OCI-LY3 (cell line): ENCODE measurements at regions not wholly inside any gene's neighbourhood (a gene's known extent, or its start where the extent isn't known, plus 50 kb on each side); places are given as distances from the start of the nearest gene placed in this dataset.

ENCODE experiments used
- H2AFZ ChIP-seq: fragments of 200-600, 300-600 bp; shearing (Covaris generic); 2 replicates; pipeline ENCODE4 v1.6.0; 2014; ENCODE audit warnings: antibody characterized with exemption, low read depth, low read length
- H3K27ac ChIP-seq: fragments of 200-600, 300-600 bp; sonication (generic); 2 replicates; pipeline ENCODE4 v1.5.1; 2014; ENCODE audit warnings: mild to moderate bottlenecking, low read length, moderate library complexity, mixed read lengths
- H3K27me3 ChIP-seq: fragments of 200-600, 300-600 bp; sonication (generic); 2 replicates; pipeline ENCODE4 v1.6.1; 2014; ENCODE audit warnings: low read depth, low read length, mixed read lengths
- H3K36me3 ChIP-seq: fragments of 200-600, 300-600 bp; sonication (generic); replicated peaks from 2 replicates; pipeline ENCODE3; 2014; ENCODE audit warnings: low read depth, low read length, mixed read lengths
- H3K4me1 ChIP-seq: fragments of 300-600, 200-600 bp; sonication (generic); 2 replicates; pipeline ENCODE4 v1.6.1; 2014; ENCODE audit warnings: low read length, mixed read lengths
- H3K4me2 ChIP-seq: fragments of 200-600, 300-600 bp; sonication (generic); 2 replicates; pipeline ENCODE4 v1.6.1; 2014; ENCODE audit warnings: low read length, mixed read lengths
- H3K4me3 ChIP-seq: fragments of 300-600, 200-600 bp; sonication (generic); 2 replicates; pipeline ENCODE4 v1.5.1; 2014; ENCODE audit warnings: antibody characterized with exemption, mild to moderate bottlenecking, low read length, moderate library complexity
- H3K79me2 ChIP-seq: fragments of 300-600, 200-600 bp; shearing (Covaris generic); 2 replicates; pipeline ENCODE4 v1.6.1; 2014; ENCODE audit warnings: mild to moderate bottlenecking, low read length, mixed read lengths
- H3K9ac ChIP-seq: fragments of 300-600, 200-600 bp; shearing (Covaris generic); 2 replicates; pipeline ENCODE4 v1.6.0; 2014; ENCODE audit warnings: mild to moderate bottlenecking, low read length, moderate library complexity
- H3K9me3 ChIP-seq: fragments of 200-600, 300-600 bp; shearing (Covaris generic); 2 replicates; pipeline ENCODE4 v1.6.1; 2014; ENCODE audit warnings: low read length, mixed read lengths; ENCODE audit not compliant: insufficient read depth
- H4K20me1 ChIP-seq: fragments of 200-600, 300-600 bp; sonication (generic); 2 replicates; pipeline ENCODE4 v1.6.1; 2016; ENCODE audit warnings: low read length, mixed read lengths; ENCODE audit not compliant: insufficient read depth
- CTCF ChIP-seq: fragments of 200-600, 300-600 bp; sonication (generic); IDR thresholded peaks from 2 replicates; pipeline ENCODE4 v1.5.1; 2014; ENCODE audit warnings: antibody characterized with exemption, low read length, low read depth
- EZH2phosphoT487 ChIP-seq: fragments of 200-600 bp; shearing (Covaris generic); IDR thresholded peaks from 2 replicates; pipeline ENCODE4 v1.6.1; 2018; ENCODE audit warnings: antibody characterized with exemption, mixed run types, low read depth

GRCh38 chr10:8369666-8370065 lies 315.2 kb downstream of the GATA3 start:
- TF ChIP-seq CTCF: no peak
- TF ChIP-seq EZH2phosphoT487: no peak
- no peaks in the 10 kb centered on the region for H3K9me3 ChIP-seq
- H3K79me2 ChIP-seq: no peaks in the 10 kb centered on the region
- H3K4me3 ChIP-seq: no peak overlapping the region
- no peak overlapping the region for H3K27ac ChIP-seq
- H3K36me3 ChIP-seq: no peaks in the 10 kb centered on the region
- no peak overlapping the region for H2AFZ ChIP-seq
- H3K4me2 ChIP-seq: no peak overlapping the region
- no peak overlapping the region for H3K9ac ChIP-seq
- no peaks in the 10 kb centered on the region for H4K20me1 ChIP-seq
- no peaks in the 10 kb centered on the region for H3K4me1 ChIP-seq
- H3K27me3 ChIP-seq: no peaks in the 10 kb centered on the region

- H4K20me1 ChIP-seq: no peaks in the 10 kb centered on the region
- no peaks in the 10 kb centered on the region for H3K36me3 ChIP-seq
- TF ChIP-seq EZH2phosphoT487 (no peak), CTCF (no peak)
- H2AFZ ChIP-seq: no peak overlapping the region
- no peak overlapping the region for H3K9ac ChIP-seq
- no peaks in the 10 kb centered on the region for H3K79me2 ChIP-seq
- H3K27ac ChIP-seq: no peak overlapping the region
- H3K4me3 ChIP-seq: no peak overlapping the region
- H3K9me3 ChIP-seq: no peaks in the 10 kb centered on the region
- no peak overlapping the region for H3K4me2 ChIP-seq
- no peaks in the 10 kb centered on the region for H3K27me3 ChIP-seq
- H3K4me1 ChIP-seq: no peaks in the 10 kb centered on the region
These were observed 319.8 kb downstream of the GATA3 start for GRCh38 chr10:8374334-8374733.

GRCh38 chr10:8375137-8375536 lies 320.6 kb downstream of the GATA3 start:
- H3K27ac ChIP-seq: no peak overlapping the region
- no peaks in the 10 kb centered on the region for H3K9me3 ChIP-seq
- H2AFZ ChIP-seq: no peak overlapping the region
- H3K9ac ChIP-seq: no peak overlapping the region
- no peaks in the 10 kb centered on the region for H3K79me2 ChIP-seq
- H3K4me1 ChIP-seq: no peaks in the 10 kb centered on the region
- no peaks in the 10 kb centered on the region for H3K36me3 ChIP-seq
- no peaks in the 10 kb centered on the region for H3K27me3 ChIP-seq
- H3K4me2 ChIP-seq: no peak overlapping the region
- TF ChIP-seq CTCF (no peak), EZH2phosphoT487 (no peak)
- H3K4me3 ChIP-seq: no peak overlapping the region
- H4K20me1 ChIP-seq: no peaks in the 10 kb centered on the region

DNA sequence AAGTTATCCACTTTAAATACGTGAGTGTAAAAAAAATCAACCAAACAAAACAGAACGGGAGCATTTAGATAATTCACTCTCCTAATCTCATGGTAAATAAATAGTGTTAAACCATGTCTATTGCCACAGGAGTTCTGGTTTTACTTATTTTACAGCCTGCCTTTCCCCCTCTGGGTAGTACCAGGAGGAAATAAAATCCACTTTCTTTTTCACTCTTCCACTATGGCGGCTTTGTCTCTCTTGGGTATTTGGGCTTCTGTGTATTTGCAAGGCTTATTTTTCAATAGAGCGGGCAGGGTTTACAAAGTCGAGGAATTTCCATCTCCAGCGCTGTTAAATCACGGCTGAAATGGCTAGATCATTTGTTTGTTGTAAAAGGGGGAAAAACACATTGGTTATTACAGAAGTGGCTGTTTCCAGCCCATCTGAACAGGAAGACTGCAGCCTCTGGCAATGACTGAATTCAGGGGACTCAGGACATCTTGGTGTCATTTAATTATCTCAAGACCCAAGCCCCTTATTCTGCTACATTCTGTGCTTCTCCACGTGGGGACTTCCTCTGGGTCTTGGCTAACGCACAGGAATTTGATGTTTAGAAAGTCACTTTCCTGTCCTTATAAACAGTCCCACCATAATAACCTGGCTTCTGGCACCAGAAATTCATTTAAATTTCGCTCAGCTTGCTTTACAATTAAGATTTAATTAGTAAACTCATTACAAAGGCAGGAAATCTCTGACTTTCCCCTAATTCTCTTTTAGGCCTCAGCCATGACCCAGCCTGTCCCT lies 323.9 kb downstream of the GATA3 start:
- Histone ChIP-seq H3K4me1 (no peaks in the 10 kb centered on the region), H3K79me2 (no peaks in the 10 kb centered on the region), H3K9ac (no peak overlapping the region), H3K36me3 (no peaks in the 10 kb centered on the region), H3K27ac (no peak overlapping the region), H2AFZ (no peak overlapping the region), H3K4me3 (no peak overlapping the region), H3K4me2 (no peak overlapping the region), H3K27me3 (no peaks in the 10 kb centered on the region), H3K9me3 (no peaks in the 10 kb centered on the region), H4K20me1 (no peaks in the 10 kb centered on the region)
- TF ChIP-seq EZH2phosphoT487: no peak
- TF ChIP-seq CTCF: no peak
